GM13976 (cell line): ENCODE measurements at regions not wholly inside any gene's neighbourhood (a gene's known extent, or its start where the extent isn't known, plus 50 kb on each side); places are given as distances from the start of the nearest gene placed in this dataset.

ENCODE experiments used
- DNase-seq: peaks from one replicate; pipeline ENCODE4 v3.0.0; 2012; ENCODE audit warnings: low spot score
- CTCF ChIP-seq: IDR thresholded peaks from 2 replicates; pipeline ENCODE4 v1.5.1; 2012; ENCODE audit warnings: borderline replicate concordance, mild to moderate bottlenecking; ENCODE audit not compliant: insufficient read depth; ENCODE audit errors: extremely low read depth, missing control alignments, control extremely low read depth
- in situ Hi-C: fragments of 300-500 bp; cut with MboI; formaldehyde crosslinking; loops from one replicate; pipeline ENCODE4 v1.12.0; 2022; ENCODE audit warnings: low sequenced_read_pairs, mixed read lengths, inconsistent platforms; ENCODE audit not compliant: unreplicated experiment

- DNase-seq = no peak
- in situ Hi-C loops = no loop called here
- TF ChIP-seq CTCF = no peak
Measured at GRCh38 chr22:49502126-49502826, 325.4 kb downstream of the BRD1 start.

DNA sequence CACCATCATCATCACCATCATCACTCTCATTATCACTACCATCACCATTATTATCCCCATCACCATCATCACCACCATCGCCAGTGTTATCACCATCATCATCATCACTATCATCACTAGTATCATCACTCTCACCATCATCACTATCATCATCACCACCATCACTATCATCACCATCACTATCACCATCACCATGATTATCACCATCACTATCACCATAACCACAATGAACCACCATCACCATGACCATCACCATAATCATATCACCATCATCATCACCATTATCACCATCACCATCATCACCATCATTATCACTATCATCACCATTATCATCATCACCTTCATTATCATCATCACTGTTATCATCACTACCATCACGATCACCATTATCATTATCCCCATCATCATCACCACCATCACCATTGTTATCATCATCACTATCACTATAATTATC is 326.7 kb downstream of the BRD1 start:
- in situ Hi-C loops = no loop called here
- no peak for DNase-seq
- TF ChIP-seq CTCF = no peak

DNA sequence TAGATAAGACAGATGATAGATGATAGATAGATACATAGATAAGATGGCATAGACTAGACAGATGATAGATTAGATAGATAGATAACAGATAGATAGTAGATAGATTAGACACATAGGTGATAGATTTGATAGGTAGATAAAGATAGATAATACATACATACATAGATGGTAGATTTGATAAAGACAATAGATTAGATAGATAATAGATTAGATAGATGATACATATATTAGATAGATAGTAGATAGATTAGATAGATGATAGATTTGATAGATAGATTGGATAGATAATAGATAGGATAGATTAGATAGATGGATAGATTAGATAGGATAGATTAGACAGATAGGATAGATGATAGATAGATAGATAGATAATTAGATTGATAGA is 327.6 kb downstream of the BRD1 start:
- no peak for DNase-seq
- in situ Hi-C loops = no loop called here
- TF ChIP-seq CTCF = no peak

DNA sequence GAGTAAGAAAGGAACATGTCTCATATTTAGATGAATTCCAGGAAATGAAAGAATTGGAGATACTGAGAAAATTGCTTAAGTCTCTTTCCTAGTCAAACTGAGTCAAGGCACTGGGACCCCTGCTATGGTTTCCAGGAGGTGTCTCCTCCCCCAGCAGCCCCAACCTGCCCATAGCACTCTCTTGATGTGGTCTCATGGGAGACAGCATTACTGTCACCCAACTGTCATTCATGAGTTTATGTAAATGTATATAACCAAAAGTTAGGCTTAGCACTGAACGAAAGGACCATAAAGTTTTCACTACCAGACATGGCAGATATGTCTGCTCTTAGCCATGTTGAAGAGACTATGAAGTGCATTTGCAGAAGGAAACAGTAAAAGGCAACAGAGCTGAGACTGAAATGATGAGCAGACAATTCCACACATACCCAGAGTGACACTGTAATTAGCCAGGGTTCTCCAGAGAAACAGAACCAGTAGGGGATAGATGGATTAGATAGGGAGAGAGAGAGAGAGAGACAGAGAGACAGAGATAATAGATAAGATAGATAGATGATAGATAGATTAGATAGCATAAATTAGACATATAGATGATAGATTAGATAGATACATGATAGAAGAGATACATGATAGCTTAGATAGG is 328.1 kb downstream of the BRD1 start:
- in situ Hi-C loops = no loop called here
- DNase-seq = no peak
- TF ChIP-seq CTCF = no peak

DNA sequence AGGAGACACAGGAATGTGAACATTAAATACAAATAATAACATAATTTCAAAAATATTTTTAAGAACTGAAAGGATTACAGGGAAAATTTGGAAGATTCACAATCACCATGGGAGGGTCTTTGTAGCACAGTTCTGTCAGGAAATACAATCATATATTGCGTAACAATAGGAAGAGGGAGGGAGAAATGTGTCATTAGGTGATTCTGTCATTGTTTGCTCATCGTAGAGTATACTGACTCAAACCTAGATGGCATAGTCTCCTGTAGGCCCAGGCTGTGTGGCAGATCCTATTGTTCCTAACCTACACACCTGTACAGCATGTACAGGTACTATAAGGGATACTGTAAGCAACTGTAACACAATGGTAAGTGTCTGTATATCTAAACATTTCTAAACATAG is 330.4 kb downstream of the BRD1 start:
- TF ChIP-seq CTCF = no peak
- no peak for DNase-seq
- in situ Hi-C loops = no loop called here

DNA sequence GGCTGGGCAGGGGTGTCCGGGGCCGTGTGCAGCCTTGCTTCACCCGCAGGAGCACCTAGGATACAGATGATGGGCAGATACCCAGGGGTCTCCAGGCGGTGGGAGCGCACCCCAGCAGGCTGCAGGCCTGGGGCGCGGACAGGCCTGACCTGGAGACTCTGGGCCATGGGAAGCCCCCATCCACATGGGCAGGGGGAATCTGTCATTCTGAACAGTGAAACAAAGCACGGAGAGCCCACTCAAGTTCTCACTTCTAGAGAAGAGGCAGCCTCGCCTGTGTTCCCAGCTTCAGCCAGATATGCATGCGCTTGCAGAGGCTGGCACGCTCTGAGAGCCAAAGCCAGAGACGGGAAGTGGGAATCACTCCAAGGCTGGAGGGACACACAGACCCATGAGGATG is 333.1 kb downstream of the BRD1 start:
- DNase-seq = no peak
- in situ Hi-C loops = no loop called here
- TF ChIP-seq CTCF = no peak
